C4-2B (cell line): ENCODE measurements at regions not wholly inside any gene's neighbourhood (a gene's known extent, or its start where the extent isn't known, plus 50 kb on each side); places are given as distances from the start of the nearest gene placed in this dataset.

ENCODE experiments used
- ZFX ChIP-seq: fragments of 450-650 bp; IDR thresholded peaks from 2 replicates; pipeline ENCODE4 v1.6.1; 2017
- TF ChIP-seq, protein P1 (sequence below): fragments of 450-650 bp; conservative IDR thresholded peaks from 2 replicates; pipeline ENCODE4 v1.5.1; 2017; ENCODE audit warnings: mild to moderate bottlenecking

DNA sequence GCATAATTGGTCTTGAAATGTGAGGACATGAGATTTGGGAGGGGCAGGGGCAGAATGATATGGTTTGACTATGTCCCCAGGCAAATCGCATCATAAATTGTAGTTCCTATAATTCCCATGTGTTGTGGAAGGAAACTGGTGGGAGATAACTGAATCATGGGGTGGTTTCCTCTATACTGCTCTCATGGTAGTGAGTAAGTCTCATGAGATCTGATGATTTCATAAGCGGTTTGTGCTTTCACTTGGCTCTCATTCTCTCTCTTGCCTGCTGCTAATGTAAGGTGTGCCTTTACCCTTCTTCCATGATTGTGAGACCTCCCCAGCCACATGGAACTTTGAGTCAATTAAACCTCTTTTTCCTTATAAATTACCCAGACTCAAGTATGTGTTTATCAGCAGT, 2595.9 kb downstream of the PCDH7 start:
- TF ChIP-seq, protein P1, sequence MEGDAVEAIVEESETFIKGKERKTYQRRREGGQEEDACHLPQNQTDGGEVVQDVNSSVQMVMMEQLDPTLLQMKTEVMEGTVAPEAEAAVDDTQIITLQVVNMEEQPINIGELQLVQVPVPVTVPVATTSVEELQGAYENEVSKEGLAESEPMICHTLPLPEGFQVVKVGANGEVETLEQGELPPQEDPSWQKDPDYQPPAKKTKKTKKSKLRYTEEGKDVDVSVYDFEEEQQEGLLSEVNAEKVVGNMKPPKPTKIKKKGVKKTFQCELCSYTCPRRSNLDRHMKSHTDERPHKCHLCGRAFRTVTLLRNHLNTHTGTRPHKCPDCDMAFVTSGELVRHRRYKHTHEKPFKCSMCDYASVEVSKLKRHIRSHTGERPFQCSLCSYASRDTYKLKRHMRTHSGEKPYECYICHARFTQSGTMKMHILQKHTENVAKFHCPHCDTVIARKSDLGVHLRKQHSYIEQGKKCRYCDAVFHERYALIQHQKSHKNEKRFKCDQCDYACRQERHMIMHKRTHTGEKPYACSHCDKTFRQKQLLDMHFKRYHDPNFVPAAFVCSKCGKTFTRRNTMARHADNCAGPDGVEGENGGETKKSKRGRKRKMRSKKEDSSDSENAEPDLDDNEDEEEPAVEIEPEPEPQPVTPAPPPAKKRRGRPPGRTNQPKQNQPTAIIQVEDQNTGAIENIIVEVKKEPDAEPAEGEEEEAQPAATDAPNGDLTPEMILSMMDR, result no peak
- TF ChIP-seq ZFX, result no peak
